Smooth muscle cell (in vitro differentiated cells): ENCODE measurements at regions not wholly inside any gene's neighbourhood (a gene's known extent, or its start where the extent isn't known, plus 50 kb on each side); places are given as distances from the start of the nearest gene placed in this dataset.

Experiments used
- DNase-seq: peaks from one replicate; lab custom pipeline; 2025; ENCODE audit not compliant: unreplicated experiment; lab: John Stamatoyannopoulos, UW
- H2AFZ ChIP-seq: fragments of 200-600 bp; sonication (generic); 2 replicates; pipeline ENCODE4 v1.6.0; 2016; ENCODE audit warnings: antibody characterized with exemption, low read depth, mild to moderate bottlenecking
- H3F3A ChIP-seq: fragments of 200-600 bp; sonication (generic); 2 replicates; pipeline ENCODE4 v1.6.0; 2017; ENCODE audit warnings: antibody characterized with exemption, low read depth
- H3K27ac ChIP-seq: fragments of 200-600 bp; sonication (generic); 2 replicates; pipeline ENCODE4 v1.5.1; 2016; ENCODE audit warnings: low read depth, mild to moderate bottlenecking
- H3K27me3 ChIP-seq: fragments of 200-600 bp; sonication (generic); 2 replicates; pipeline ENCODE4 v1.6.1; 2016; ENCODE audit warnings: low read depth, mild to moderate bottlenecking
- H3K36me3 ChIP-seq: fragments of 200-600 bp; sonication (generic); 2 replicates; pipeline ENCODE4 v1.5.1; 2016; ENCODE audit warnings: low read depth
- H3K4me1 ChIP-seq: fragments of 200-600 bp; sonication (generic); 2 replicates; pipeline ENCODE4 v1.5.1; 2016; ENCODE audit warnings: low read depth
- H3K4me2 ChIP-seq: fragments of 200-600 bp; sonication (generic); 2 replicates; pipeline ENCODE4 v1.6.0; 2016; ENCODE audit warnings: mild to moderate bottlenecking
- H3K4me3 ChIP-seq: fragments of 200-600 bp; sonication (generic); 2 replicates; pipeline ENCODE4 v1.5.1; 2016; ENCODE audit warnings: mild to moderate bottlenecking
- H3K79me2 ChIP-seq: fragments of 200-600 bp; sonication (generic); 2 replicates; pipeline ENCODE4 v1.6.0; 2016; ENCODE audit warnings: low read depth, mild to moderate bottlenecking
- H3K9ac ChIP-seq: fragments of 200-600 bp; sonication (generic); 2 replicates; pipeline ENCODE4 v1.6.0; 2016; ENCODE audit warnings: low read depth
- H3K9me3 ChIP-seq: fragments of 200-600 bp; sonication (generic); replicated peaks from 2 replicates; pipeline ENCODE4 v1.5.1; 2016; ENCODE audit warnings: low read depth
- H4K20me1 ChIP-seq: fragments of 200-600 bp; sonication (generic); 2 replicates; pipeline ENCODE4 v1.6.0; 2016; ENCODE audit warnings: low read depth
- WGBS: methylation state at CpG from one replicate; pipeline ENCODE4 v1.1.7; 2016; ENCODE audit warnings: low lambda C conversion rate; 5-methylcytosine and 5-hydroxymethylcytosine counted together
- TF ChIP-seq, protein P1 (sequence below): fragments of 200-600 bp; sonication (generic); IDR thresholded peaks from 2 replicates; pipeline ENCODE4 v1.5.1; 2017; ENCODE audit warnings: borderline replicate concordance, mild to moderate bottlenecking, antibody characterized with exemption; ENCODE audit not compliant: insufficient read depth, poor library complexity, severe bottlenecking

DNA sequence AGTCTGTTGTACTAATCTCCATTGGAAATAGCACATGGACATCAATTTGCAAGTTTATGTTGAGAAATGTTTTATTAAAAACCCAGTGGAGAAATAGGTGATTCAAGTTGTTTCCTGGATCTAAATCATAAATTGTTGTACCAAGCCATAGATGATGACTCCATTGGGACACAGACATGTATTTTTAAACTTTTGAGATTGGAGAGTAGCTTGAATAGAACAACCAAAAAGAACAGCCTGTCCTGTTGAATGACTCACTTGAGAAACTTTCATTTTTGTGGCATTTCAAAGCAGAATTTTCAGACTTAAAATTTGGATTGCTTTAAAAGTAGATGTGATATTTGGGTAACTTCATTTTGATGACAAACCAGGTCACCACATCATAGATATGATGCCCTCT is 197.5 kb downstream of the GPAM start:
- H3K4me3 ChIP-seq = no peak overlapping the region
- no peak overlapping the region for H3K27ac ChIP-seq
- H3K4me1 ChIP-seq = no peaks in the 10 kb centered on the region
- no peak overlapping the region for H3K9ac ChIP-seq
- H4K20me1 ChIP-seq = no peaks in the 10 kb centered on the region
- TF ChIP-seq, protein P1, sequence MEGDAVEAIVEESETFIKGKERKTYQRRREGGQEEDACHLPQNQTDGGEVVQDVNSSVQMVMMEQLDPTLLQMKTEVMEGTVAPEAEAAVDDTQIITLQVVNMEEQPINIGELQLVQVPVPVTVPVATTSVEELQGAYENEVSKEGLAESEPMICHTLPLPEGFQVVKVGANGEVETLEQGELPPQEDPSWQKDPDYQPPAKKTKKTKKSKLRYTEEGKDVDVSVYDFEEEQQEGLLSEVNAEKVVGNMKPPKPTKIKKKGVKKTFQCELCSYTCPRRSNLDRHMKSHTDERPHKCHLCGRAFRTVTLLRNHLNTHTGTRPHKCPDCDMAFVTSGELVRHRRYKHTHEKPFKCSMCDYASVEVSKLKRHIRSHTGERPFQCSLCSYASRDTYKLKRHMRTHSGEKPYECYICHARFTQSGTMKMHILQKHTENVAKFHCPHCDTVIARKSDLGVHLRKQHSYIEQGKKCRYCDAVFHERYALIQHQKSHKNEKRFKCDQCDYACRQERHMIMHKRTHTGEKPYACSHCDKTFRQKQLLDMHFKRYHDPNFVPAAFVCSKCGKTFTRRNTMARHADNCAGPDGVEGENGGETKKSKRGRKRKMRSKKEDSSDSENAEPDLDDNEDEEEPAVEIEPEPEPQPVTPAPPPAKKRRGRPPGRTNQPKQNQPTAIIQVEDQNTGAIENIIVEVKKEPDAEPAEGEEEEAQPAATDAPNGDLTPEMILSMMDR = no peak
- H3K79me2 ChIP-seq = no peaks in the 10 kb centered on the region
- DNase-seq = no peak
- no peak overlapping the region for H3K4me2 ChIP-seq
- no peak overlapping the region for H2AFZ ChIP-seq
- H3K9me3 ChIP-seq = no peaks in the 10 kb centered on the region
- no peaks in the 10 kb centered on the region for H3F3A ChIP-seq
- H3K27me3 ChIP-seq = peaks cover 5% of the 10 kb centered on the region
- no peaks in the 10 kb centered on the region for H3K36me3 ChIP-seq

DNA sequence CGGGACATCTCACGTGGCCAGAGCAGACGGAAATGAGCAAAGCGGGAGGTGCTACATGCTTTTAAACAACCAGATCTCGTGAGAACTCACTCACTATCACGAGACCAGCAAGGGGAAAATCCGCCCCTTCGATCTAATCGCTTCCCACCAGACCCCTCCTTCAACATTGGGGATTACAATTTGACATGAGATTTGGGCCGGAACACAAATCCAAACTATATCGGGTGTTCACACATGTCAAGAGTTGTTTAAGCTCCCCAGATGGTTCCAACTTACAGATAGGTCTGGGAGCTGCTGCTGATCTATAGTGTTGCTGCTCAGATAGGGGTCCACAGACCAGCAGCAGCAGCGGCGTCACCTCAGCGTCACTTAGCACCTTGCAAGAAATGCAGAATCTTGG is 194.9 kb downstream of the GPAM start:
- no peaks in the 10 kb centered on the region for H3F3A ChIP-seq
- peaks cover 5% of the 10 kb centered on the region for H3K27me3 ChIP-seq
- no peak overlapping the region for H3K27ac ChIP-seq
- H2AFZ ChIP-seq = no peak overlapping the region
- H3K36me3 ChIP-seq = no peaks in the 10 kb centered on the region
- no peak overlapping the region for H3K4me2 ChIP-seq
- no peak overlapping the region for H3K4me3 ChIP-seq
- H3K79me2 ChIP-seq = no peaks in the 10 kb centered on the region
- H3K4me1 ChIP-seq = no peaks in the 10 kb centered on the region
- TF ChIP-seq, protein P1 = no peak
- no peaks in the 10 kb centered on the region for H3K9me3 ChIP-seq
- H3K9ac ChIP-seq = no peak overlapping the region
- no peak for DNase-seq
- no peaks in the 10 kb centered on the region for H4K20me1 ChIP-seq
- WGBS = 86% methylated on average over 14 of the region's 14 CpGs

- Histone ChIP-seq H3F3A (no peaks in the 10 kb centered on the region), H3K79me2 (no peaks in the 10 kb centered on the region), H3K36me3 (no peaks in the 10 kb centered on the region), H3K27me3 (peaks cover 5% of the 10 kb centered on the region), H3K9ac (no peak overlapping the region), H3K4me2 (no peak overlapping the region), H3K27ac (no peak overlapping the region), H3K4me1 (no peaks in the 10 kb centered on the region), H3K4me3 (no peak overlapping the region), H3K9me3 (no peaks in the 10 kb centered on the region), H4K20me1 (no peaks in the 10 kb centered on the region), H2AFZ (no peak overlapping the region)
- DNase-seq = no peak
- TF ChIP-seq, protein P1 = no peak
- 84% methylated on average over 21 of the region's 21 CpGs for WGBS
Measured at GRCh38 chr10:111989136-111989911, 194.2 kb downstream of the GPAM start.

DNA sequence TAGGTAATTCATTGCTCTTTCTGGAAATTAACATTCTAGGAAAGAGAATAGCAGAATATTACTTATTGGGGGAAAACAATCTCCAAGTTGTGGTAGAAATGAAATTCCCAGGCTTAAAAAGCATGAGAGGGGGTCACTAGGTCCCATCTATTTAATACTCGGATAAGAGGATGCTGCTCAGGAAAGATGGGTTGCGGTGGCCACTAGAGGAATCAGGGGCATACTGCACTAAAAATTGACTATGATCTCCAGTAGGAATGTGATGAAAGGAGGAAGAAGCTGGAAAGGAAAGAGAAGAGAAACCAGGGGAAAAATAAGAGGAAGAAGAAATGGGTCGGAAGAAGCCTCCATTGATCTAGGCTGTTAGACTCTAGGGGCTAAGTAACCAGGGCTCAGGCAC is 192.8 kb downstream of the GPAM start:
- Histone ChIP-seq H3K9me3 (no peaks in the 10 kb centered on the region), H3K79me2 (no peaks in the 10 kb centered on the region), H3K4me3 (no peak overlapping the region), H2AFZ (no peak overlapping the region), H3K27ac (no peak overlapping the region), H3K27me3 (peaks cover 5% of the 10 kb centered on the region), H4K20me1 (no peaks in the 10 kb centered on the region), H3K4me1 (no peaks in the 10 kb centered on the region), H3K4me2 (no peak overlapping the region), H3K36me3 (no peaks in the 10 kb centered on the region), H3F3A (no peaks in the 10 kb centered on the region), H3K9ac (no peak overlapping the region)
- WGBS = 75% methylated on average over 3 of the region's 3 CpGs
- TF ChIP-seq, protein P1 = no peak
- DNase-seq = no peak
